ENCODE measurements at regions not wholly inside any gene's neighbourhood (a gene's known extent, or its start where the extent isn't known, plus 50 kb on each side); places are given as distances from the start of the nearest gene placed in this dataset.
A peak's percentile ranks its signal among the peaks of the same experiment; 100 is the strongest.

- TF ChIP-seq EZH2phosphoT487 (IDR thresholded peaks at IDR 0.05; ENCODE audit: low read depth) (no peak), CTCF (IDR thresholded peaks at IDR 0.05; ENCODE audit: low read depth, low read length) (no peak)
- peaks cover 3% of the 10 kb centered on the region; the same call in 1 of the 2 replicates for H3K4me1 ChIP-seq (ENCODE audit: low read length)
- H3K4me3 ChIP-seq (ENCODE audit: low read length), result no peak overlapping the region
Observed at GRCh38 chr7:93720106-93720505, 145.6 kb upstream of the CALCR start.

DNA sequence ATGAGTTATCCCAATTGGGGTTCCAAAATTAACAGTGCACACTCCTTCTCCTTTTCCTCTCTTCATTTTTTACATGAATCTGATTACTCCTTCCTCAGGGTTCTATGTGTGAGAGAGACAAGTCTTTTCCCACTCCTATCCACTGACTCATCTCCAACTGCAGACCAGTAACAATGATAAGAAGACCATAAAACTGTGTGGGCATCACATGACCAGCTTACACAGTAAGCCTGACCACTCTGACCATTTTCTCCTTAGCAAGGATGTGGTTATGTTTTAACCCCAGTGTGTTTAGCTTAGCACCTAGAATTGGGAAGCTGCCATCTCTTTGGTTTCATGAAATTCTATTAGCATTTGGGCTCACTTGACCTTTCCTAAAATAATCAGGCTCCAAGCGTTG, 145.0 kb upstream of the CALCR start:
- Histone ChIP-seq H3K4me3 (ENCODE audit: low read length) (no peak overlapping the region), H3K9ac (ENCODE audit: low read length) (no peak overlapping the region), H3K27me3 (ENCODE audit: low read depth, low read length) (no peaks in the 10 kb centered on the region), H3K4me1 (ENCODE audit: low read length) (peaks cover 3% of the 10 kb centered on the region; the same call in 1 of the 2 replicates), H3K36me3 (replicated peaks; ENCODE audit: low read depth, low read length) (no peaks in the 10 kb centered on the region), H2AFZ (ENCODE audit: low read depth, low read length) (no peak overlapping the region), H3K27ac (ENCODE audit: low read length) (no peak overlapping the region), H3K9me3 (ENCODE audit: insufficient read depth, low read length) (no peaks in the 10 kb centered on the region), H3K79me2 (ENCODE audit: low read length) (no peaks in the 10 kb centered on the region), H3K4me2 (ENCODE audit: low read length) (no peak overlapping the region), H4K20me1 (ENCODE audit: insufficient read depth, low read length) (no peaks in the 10 kb centered on the region)
- TF ChIP-seq CTCF (IDR thresholded peaks at IDR 0.05; ENCODE audit: low read depth, low read length) (no peak), EZH2phosphoT487 (IDR thresholded peaks at IDR 0.05; ENCODE audit: low read depth) (no peak)

More at GRCh38 chr7:93720106-93720505, 145.6 kb upstream of the CALCR start:
- no peak overlapping the region for H3K4me2 ChIP-seq (ENCODE audit: low read length)
- H3K79me2 ChIP-seq (ENCODE audit: low read length), result no peaks in the 10 kb centered on the region
- H3K9ac ChIP-seq (ENCODE audit: low read length), result no peak overlapping the region
- no peaks in the 10 kb centered on the region for H3K9me3 ChIP-seq (ENCODE audit: insufficient read depth, low read length)
- no peak overlapping the region for H3K27ac ChIP-seq (ENCODE audit: low read length)
- H3K27me3 ChIP-seq (ENCODE audit: low read depth, low read length), result no peaks in the 10 kb centered on the region
- H4K20me1 ChIP-seq (ENCODE audit: insufficient read depth, low read length), result no peaks in the 10 kb centered on the region
- H3K36me3 ChIP-seq (replicated peaks; ENCODE audit: low read depth, low read length), result no peaks in the 10 kb centered on the region
- H2AFZ ChIP-seq (ENCODE audit: low read depth, low read length), result no peak overlapping the region

GRCh38 chr7:93717217-93717900, 142.8 kb upstream of the CALCR start:
- H4K20me1 ChIP-seq (ENCODE audit: insufficient read depth, low read length), result no peaks in the 10 kb centered on the region
- H3K27ac ChIP-seq (ENCODE audit: low read length), result no peak overlapping the region
- H3K4me2 ChIP-seq (ENCODE audit: low read length), result no peak overlapping the region
- H3K36me3 ChIP-seq (replicated peaks; ENCODE audit: low read depth, low read length), result no peaks in the 10 kb centered on the region
- TF ChIP-seq EZH2phosphoT487 (IDR thresholded peaks at IDR 0.05; ENCODE audit: low read depth), result no peak
- no peak for TF ChIP-seq CTCF (IDR thresholded peaks at IDR 0.05; ENCODE audit: low read depth, low read length)
- H3K9ac ChIP-seq (ENCODE audit: low read length), result no peak overlapping the region
- H3K9me3 ChIP-seq (ENCODE audit: insufficient read depth, low read length), result no peaks in the 10 kb centered on the region
- H3K79me2 ChIP-seq (ENCODE audit: low read length), result no peaks in the 10 kb centered on the region
- H3K4me1 ChIP-seq (ENCODE audit: low read length), result no peaks in the 10 kb centered on the region
- no peaks in the 10 kb centered on the region for H3K27me3 ChIP-seq (ENCODE audit: low read depth, low read length)
- H3K4me3 ChIP-seq (ENCODE audit: low read length), result no peak overlapping the region
- no peak overlapping the region for H2AFZ ChIP-seq (ENCODE audit: low read depth, low read length)

DNA sequence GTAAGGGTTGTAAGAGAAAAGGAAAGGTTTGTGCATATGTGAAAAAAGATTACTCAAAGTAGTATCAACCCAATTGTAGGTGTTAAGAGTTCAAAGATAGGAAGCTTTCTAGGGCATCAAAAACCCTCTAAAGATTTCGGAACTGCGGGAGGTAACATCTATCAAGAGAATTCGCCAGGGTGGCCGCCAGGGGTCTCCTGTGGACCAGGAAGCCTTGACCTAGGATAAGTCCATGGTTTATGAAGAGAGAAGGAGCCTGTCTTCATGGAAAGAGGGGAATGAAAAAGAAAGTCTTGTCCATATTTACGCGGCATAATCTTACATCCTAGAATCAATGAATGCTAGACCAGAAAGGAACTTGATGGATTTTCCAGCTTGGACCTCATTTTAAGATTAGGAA, 140.7 kb upstream of the CALCR start:
- Histone ChIP-seq H3K36me3 (replicated peaks; ENCODE audit: low read depth, low read length) (no peaks in the 10 kb centered on the region), H4K20me1 (ENCODE audit: insufficient read depth, low read length) (no peaks in the 10 kb centered on the region), H3K27me3 (ENCODE audit: low read depth, low read length) (no peaks in the 10 kb centered on the region), H3K79me2 (ENCODE audit: low read length) (no peaks in the 10 kb centered on the region), H3K4me3 (ENCODE audit: low read length) (no peak overlapping the region), H3K9me3 (ENCODE audit: insufficient read depth, low read length) (no peaks in the 10 kb centered on the region), H3K4me2 (ENCODE audit: low read length) (peak overlapping the region; percentile 17; the same call in 1 of the 2 replicates), H3K27ac (ENCODE audit: low read length) (no peak overlapping the region), H3K4me1 (ENCODE audit: low read length) (no peaks in the 10 kb centered on the region), H2AFZ (ENCODE audit: low read depth, low read length) (no peak overlapping the region), H3K9ac (ENCODE audit: low read length) (no peak overlapping the region)
- TF ChIP-seq EZH2phosphoT487 (IDR thresholded peaks at IDR 0.05; ENCODE audit: low read depth), result no peak
- TF ChIP-seq CTCF (IDR thresholded peaks at IDR 0.05; ENCODE audit: low read depth, low read length), result peak; percentile 66
